BJ (cell line): ENCODE measurements at regions not wholly inside any gene's neighbourhood (a gene's known extent, or its start where the extent isn't known, plus 50 kb on each side); places are given as distances from the start of the nearest gene placed in this dataset.

Source experiments
- CTCF ChIA-PET: fragments of 350-600 bp; formaldehyde crosslinking; extraction: SDS; loops from one replicate; lab custom pipeline; 2021; ENCODE audit warnings: antibody characterized with exemption, inconsistent platforms; lab: Yijun Ruan, JAX
- POLR2A ChIA-PET: fragments of 300-600 bp; sonication (Branson Sonifier 250); formaldehyde crosslinking; extraction: SDS; loops from one replicate; lab custom pipeline; 2021; ENCODE audit warnings: antibody characterized with exemption; lab: Charles Lee
- DNase-seq: peaks from one replicate; pipeline ENCODE4 v3.0.0-alpha.2; 2011; ENCODE audit warnings: low read depth
- H3K27me3 ChIP-seq: 2 replicates; pipeline ENCODE4 v1.6.0; 2011; ENCODE audit warnings: low read length; ENCODE audit not compliant: control insufficient read depth, insufficient read depth
- H3K36me3 ChIP-seq: 2 replicates; pipeline ENCODE4 v1.5.1; 2011; ENCODE audit warnings: low read length; ENCODE audit not compliant: control insufficient read depth, insufficient read depth
- H3K4me3 ChIP-seq: 2 replicates; pipeline ENCODE4 v1.5.1; 2011; ENCODE audit warnings: low read depth, mild to moderate bottlenecking, control low read depth, low read length
- TF ChIP-seq, protein P1 (sequence below): IDR thresholded peaks from 2 replicates; pipeline ENCODE4 v1.5.1; 2011; ENCODE audit warnings: low read depth, mild to moderate bottlenecking, control low read depth, inconsistent platforms, low read length, moderate library complexity; ENCODE audit not compliant: insufficient read depth

DNA sequence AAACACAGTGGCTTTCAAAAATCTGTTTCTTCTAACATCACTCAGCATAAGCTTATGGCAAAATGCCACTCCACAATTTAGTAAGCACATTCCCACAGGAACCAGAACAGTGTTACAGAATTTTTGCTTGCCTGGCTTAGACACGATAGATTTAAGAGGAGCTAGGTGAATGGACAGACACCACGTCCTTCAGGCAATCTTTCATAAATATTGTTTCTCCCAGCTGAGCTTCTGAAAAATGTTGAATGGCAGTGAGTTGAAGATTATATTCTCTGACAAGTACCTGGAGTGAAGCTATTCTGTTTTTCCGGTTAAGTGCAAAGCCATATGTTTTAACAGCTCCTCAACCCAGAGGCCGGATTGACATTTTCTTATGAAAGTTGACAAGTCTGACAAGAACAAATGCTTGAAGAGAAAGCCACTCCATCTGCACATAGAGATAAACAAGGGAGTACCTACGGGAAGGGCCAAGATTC is 102.0 kb downstream of the FSCB start:
- Histone ChIP-seq H3K27me3 (no peaks in the 10 kb centered on the region), H3K36me3 (no peaks in the 10 kb centered on the region), H3K4me3 (no peak overlapping the region)
- no peak for DNase-seq
- TF ChIP-seq, protein P1, sequence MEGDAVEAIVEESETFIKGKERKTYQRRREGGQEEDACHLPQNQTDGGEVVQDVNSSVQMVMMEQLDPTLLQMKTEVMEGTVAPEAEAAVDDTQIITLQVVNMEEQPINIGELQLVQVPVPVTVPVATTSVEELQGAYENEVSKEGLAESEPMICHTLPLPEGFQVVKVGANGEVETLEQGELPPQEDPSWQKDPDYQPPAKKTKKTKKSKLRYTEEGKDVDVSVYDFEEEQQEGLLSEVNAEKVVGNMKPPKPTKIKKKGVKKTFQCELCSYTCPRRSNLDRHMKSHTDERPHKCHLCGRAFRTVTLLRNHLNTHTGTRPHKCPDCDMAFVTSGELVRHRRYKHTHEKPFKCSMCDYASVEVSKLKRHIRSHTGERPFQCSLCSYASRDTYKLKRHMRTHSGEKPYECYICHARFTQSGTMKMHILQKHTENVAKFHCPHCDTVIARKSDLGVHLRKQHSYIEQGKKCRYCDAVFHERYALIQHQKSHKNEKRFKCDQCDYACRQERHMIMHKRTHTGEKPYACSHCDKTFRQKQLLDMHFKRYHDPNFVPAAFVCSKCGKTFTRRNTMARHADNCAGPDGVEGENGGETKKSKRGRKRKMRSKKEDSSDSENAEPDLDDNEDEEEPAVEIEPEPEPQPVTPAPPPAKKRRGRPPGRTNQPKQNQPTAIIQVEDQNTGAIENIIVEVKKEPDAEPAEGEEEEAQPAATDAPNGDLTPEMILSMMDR, result no peak
- ChIA-PET POLR2A (no interaction called here), CTCF (no interaction called here)

DNA sequence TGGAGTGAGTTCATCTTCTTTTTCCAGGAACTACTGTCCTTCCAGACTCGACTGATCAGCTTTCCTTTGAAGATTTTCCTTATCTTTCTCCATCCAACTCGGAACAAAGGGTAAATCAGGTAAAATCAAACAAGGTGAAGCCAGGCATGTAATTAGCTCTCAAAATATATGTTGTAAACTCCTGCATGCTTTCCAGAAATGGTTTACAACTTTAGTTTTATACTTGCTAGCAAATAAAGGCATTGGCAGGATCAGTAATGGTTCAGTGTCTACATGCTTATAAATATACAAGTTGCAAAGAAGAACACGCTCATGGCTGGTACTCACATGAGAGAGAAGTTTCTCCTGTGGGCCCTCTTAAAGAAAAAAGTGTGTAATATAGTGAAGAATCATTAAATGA is 102.5 kb downstream of the FSCB start:
- no peaks in the 10 kb centered on the region for H3K36me3 ChIP-seq
- H3K27me3 ChIP-seq, result no peaks in the 10 kb centered on the region
- CTCF ChIA-PET, result interaction anchor here (0.6 kb wide), 1 partner anchor 35 kb away, joined by 3 read pairs; no protein-coding TSS in a partner anchor
- H3K4me3 ChIP-seq, result no peak overlapping the region
- no peak for DNase-seq
- TF ChIP-seq, protein P1, result no peak
- POLR2A ChIA-PET, result no interaction called here

DNA sequence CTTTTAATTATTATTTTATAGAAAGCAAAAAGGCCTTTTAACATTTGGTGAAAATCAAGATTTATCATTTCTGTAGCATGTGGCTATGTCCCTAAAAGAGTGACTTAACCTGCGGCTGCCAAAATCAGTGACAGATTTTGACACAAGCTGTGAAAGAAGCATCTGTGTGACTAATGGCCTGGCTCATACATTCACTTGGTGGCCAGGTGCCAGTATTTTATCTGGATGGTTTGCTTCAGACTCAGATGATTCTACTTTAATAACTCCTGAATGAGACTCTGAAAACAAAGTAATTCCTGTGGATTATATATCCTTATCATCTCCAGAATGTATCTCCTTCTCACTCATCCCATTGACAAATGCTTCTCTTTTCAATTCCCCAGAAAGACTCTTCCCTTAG is 103.0 kb downstream of the FSCB start:
- Histone ChIP-seq H3K36me3 (no peaks in the 10 kb centered on the region), H3K4me3 (no peak overlapping the region), H3K27me3 (no peaks in the 10 kb centered on the region)
- ChIA-PET CTCF (interaction anchor here (0.6 kb wide), 1 partner anchor 35 kb away, joined by 3 read pairs; no protein-coding TSS in a partner anchor), POLR2A (no interaction called here)
- TF ChIP-seq, protein P1, result no peak
- no peak for DNase-seq

DNA sequence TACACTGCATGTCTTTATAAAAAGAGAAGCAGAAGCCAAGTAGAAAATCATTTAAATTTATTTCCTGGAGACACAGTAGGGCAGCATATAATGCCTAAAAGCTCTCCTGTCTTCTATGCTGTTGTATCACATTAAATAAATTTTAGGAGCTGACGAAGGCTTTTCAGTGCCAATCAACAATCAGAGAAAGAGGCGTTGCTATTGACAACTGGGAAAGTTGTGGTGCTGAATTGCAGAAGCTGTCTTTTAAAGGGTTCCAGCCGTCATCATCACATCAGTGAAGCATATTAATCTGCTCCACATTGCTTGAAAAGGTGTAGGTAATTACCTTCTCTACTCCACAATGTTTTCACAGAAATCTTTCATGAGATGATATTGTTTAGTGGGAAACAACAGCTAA is 103.9 kb downstream of the FSCB start:
- TF ChIP-seq, protein P1, result no peak
- no peaks in the 10 kb centered on the region for H3K27me3 ChIP-seq
- H3K36me3 ChIP-seq, result no peaks in the 10 kb centered on the region
- no peak for DNase-seq
- POLR2A ChIA-PET, result no interaction called here
- H3K4me3 ChIP-seq, result no peak overlapping the region
- CTCF ChIA-PET, result no interaction called here

DNA sequence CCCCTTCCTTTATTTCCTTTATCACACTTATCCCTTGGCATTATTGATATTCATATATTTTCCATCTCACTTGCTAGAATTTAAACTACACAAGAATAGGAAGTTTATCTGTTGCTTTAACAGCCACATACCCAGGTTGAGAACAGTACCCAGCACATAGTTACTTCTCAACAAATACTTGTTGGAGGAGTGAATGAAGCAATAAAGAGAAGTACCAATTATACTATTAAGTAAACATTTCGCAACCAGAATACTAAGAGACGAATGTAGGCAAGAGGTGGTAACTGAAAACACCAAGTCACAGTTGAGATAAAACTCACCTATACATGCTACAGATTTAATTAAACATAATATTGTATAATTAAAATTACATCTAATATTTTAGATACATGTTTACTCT is 110.9 kb downstream of the FSCB start:
- TF ChIP-seq, protein P1, result no peak
- H3K4me3 ChIP-seq, result no peak overlapping the region

More for the DNA sequence above, 110.9 kb downstream of the FSCB start:
- ChIA-PET POLR2A (no interaction called here), CTCF (no interaction called here)
- Histone ChIP-seq H3K27me3 (no peaks in the 10 kb centered on the region), H3K36me3 (no peaks in the 10 kb centered on the region)
- DNase-seq, result no peak
